Right renal pelvis (tissue), 4 donors: ENCODE measurements at regions not wholly inside any gene's neighbourhood (a gene's known extent, or its start where the extent isn't known, plus 50 kb on each side); places are given as distances from the start of the nearest gene placed in this dataset.
"Not testable (repeated sequence)": the region's sequence is repeated elsewhere in the genome, so short reads cannot be mapped to it uniquely, and the experiment has no call there.

ENCODE experiments used
- DNase-seq, 4 donors: peaks; one replicate each; pipeline ENCODE4 v3.0.0-alpha.2; 2013; ENCODE audit warnings: low read depth in 4 of 4, low spot score in 3 of 4, missing footprints in 1 of 4

DNA sequence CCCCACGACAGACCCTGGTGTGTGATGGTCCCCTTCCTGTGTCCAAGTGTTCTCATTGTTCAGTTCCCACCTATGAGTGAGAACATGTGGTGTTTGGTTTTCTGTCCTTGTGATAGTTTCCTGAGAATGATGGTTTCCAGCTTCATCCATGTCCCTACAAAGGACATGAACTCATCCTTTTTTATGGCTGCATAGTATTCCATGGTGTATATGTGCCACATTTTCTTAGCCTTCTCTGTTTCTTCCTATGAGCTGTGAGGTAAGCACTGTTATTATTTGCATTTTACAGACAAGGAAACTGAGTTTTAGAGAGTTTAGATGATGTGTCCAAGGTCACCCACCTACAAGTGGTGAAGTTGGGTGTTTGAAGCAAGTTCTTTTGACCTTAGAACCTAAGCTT is 51.1 kb upstream of the BNC1 start:
- DNase-seq = not testable (repeated sequence)

GRCh38 chr15:83339396-83339795 is 54.9 kb upstream of the BNC1 start:
- DNase-seq = no peak

GRCh38 chr15:83340087-83340486 is 55.6 kb upstream of the BNC1 start:
- DNase-seq = no peak

- no peak for DNase-seq
These were observed 61.9 kb upstream of the BNC1 start for GRCh38 chr15:83346342-83346741.

DNA sequence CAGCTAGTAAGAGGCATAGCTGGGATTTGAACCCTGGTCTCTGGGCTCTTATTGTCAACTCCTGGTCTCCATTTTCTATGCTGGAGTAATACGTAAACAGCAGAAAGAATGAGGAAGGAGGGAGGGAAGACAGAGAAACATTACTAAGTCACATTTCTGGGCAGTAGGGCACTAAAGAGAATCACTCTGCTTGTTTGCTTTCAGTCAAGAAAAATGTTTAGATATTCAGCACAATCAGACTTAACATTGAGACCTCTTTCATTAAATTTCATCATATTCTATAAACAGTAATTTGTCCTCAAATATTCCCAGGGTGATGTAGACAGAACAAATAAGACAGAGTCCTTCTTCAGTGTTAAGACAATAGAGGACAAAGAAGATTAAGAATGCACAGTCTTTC is 67.7 kb upstream of the BNC1 start:
- no peak for DNase-seq

- no peak for DNase-seq
These were observed 72.3 kb upstream of the BNC1 start for GRCh38 chr15:83356501-83357399.

- no peak for DNase-seq
These were observed 74.6 kb upstream of the BNC1 start for GRCh38 chr15:83358972-83359564.

DNA sequence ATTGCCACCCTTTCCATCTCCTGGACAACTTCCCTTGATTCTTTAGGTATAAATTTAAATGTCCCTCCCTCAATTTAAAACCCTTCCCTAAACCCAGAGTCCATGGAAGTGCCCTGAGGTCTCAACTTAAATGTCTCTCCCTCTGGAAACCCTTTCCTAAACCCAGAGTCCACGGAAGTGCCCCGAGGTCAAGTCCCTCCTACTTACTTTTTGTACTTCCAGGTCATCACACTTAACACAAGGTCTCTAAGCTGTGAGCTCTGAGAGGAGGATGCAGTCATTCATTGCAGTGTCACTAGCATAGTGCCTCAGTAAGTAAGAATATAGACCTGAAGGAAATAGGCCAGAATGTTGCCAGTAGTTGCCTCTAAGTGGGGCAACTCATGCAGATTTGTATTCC is 78.2 kb upstream of the BNC1 start:
- DNase-seq = no peak

- DNase-seq = no peak
These were observed 80.0 kb upstream of the BNC1 start for GRCh38 chr15:83364501-83364900.

DNA sequence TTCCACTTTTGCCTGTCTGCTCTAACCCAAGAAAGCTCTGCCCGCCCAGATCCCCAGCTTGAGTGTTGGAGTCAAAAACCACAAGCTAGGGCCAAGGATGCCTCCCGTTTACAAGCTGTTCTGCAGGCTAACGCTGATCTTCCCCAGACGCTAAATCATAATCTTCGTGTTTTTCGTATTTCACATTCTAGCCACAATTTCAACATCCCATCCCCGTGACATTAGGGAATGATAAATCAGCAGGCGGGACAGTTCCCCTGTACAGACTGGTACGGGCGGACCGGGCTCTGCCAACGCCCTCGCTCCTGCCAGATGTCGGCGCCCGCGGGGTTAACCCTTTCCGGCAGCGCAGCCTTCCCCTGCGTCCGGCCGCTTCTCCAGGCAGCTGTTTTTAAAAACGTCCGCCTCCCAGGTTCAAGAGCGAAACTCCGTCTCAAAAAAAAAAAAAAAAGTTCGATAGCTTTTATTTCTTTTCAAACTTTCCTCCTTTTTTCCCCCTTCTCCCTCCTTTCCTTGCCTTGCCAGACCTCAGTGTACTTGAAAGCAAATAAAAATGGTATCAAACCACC is 81.0 kb upstream of the BNC1 start:
- peak in 1 of 4 donors; percentile 18 for DNase-seq

DNA sequence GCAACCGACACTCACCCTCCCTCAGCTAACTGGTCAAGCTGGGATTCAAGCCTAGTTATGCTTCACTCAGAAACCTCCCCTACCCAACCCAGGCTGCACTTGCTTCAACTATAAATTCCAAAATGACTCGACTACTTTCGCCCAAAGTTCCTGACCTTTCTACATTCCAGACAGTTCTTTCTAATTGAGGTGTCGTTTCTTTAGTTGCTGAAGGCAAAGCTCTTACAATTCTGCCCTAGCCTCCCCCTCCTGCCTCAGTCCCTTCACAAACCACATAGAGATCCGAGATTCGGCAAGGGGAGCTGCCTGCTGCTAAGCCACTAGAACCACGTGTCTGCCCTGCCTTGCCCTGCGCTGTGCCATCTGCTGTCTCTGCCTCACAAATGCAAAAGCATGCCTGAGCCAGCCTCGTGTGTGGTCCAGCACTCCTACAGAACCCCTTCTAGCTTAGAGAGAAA is 74.7 kb upstream of the SH3GL3 start:
- no peak for DNase-seq

- no peak for DNase-seq
These were observed 68.1 kb upstream of the SH3GL3 start for GRCh38 chr15:83378921-83379578.

DNA sequence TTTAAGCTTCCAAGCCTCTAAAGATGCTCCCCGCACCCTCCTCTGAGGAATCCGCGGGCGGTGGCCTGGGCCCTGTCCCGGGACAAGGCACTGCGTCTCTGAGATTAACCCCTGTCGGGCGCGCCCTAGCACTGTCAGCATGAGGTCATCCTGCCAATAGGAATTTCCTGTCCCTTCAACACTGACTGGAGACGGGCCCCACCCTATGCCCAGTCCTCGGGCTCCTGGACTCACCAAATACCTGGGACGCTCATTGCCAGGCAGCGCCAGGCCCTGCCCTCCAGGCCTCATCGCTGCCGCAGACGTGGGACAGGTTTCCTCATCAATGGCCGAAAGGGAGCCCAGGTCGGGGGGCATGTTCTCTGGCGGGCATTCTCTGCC is 67.6 kb upstream of the SH3GL3 start:
- no peak for DNase-seq

- no peak for DNase-seq
These were observed 67.1 kb upstream of the SH3GL3 start for GRCh38 chr15:83380059-83380458.

DNA sequence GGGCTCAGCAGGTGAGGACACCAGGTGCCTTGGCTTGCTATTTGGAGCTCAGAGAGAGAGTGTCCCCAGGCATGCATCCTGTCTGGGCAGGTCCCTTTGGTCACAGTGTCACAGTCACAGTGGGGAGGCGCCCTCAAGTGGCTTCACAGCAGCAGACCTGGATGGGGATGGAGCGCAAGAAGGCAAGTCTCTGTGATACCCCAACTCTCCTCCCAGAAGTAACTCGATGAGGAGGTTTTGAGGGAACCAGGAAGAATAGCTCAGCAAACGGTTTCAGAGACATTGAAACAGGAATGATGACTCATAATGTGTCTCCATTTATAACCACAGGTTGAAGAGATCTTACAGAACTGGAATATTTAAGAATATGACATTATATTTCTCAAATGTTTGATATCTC is 66.5 kb upstream of the SH3GL3 start:
- no peak for DNase-seq

DNA sequence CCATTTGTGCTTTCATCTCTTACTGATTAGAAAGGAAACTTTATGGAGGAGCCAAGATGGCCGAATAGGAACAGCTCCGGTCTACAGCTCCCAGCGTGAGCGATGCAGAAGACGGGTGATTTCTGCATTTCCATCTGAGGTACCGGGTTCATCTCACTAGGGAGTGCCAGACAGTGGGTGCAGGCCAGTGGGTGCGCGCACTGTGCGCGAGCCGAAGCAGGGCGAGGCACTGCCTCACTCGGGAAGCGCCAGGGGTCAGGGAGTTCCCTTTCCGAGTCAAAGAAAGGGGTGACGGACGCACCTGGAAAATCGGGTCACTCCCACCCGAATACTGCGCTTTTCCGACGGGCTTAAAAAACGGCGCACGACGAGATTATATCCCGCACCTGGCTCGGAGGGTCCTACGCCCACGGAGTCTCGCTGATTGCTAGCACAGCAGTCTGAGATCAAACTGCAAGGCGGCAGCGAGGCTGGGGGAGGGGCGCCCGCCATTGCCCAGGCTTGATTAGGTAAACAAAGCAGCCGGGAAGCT is 63.5 kb upstream of the SH3GL3 start:
- DNase-seq = not testable (repeated sequence)

DNA sequence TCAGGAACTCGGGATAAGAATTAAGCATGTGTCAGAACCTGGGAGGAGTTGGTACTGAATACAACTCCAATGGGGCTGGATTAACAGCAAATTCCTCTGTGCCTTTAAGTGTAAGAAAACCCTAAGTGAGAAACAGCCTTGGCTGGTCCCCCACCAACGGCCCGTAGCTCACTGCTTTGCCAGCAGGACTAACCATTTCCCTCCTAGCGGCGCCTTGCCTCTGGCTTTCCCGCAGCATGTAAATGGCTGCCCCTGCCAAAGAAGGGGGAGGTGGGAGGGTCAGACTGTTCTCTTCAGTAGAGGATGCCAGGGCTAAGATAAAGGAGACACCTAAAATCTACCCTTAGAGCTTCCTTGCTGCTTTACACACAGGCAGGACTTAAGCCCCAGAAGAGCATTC is 51.0 kb upstream of the SH3GL3 start:
- no peak for DNase-seq
